NCI-H345 (cell line): ENCODE measurements at regions not wholly inside any gene's neighbourhood (a gene's known extent, or its start where the extent isn't known, plus 50 kb on each side); places are given as distances from the start of the nearest gene placed in this dataset.
"Not testable (repeated sequence)": the region's sequence is repeated elsewhere in the genome, so short reads cannot be mapped to it uniquely, and the experiment has no call there.

Source experiments
- DNase-seq: peaks from one replicate; lab custom pipeline; 2025; lab: John Stamatoyannopoulos, UW

DNA sequence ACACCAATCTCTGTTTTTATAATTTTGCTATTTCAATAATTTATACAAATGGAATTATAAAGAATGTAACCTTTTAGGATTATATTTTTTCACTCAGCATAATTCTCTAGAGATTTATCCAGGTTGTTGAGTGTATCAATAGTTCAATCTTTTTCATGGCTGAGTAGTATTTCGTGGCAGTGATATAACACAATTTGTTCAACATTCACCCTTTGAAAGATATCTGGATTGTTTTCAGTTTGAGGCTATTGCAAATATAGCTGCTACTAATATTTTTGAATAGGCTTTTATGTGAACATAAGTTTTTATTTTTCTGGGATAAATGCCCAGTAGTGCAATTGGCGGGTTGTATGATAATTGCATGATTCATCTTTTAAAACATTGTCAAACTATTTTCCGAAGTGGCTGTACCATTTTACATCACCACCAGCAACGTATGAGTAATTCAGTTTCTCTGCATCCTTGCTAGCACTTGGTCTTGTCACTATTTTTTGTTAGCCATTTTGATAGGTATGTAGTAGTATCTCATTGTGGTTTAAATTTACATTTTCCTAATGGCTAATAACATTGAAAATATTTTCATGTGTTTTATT is 55.6 kb upstream of the ABCD3 start:
- no peak for DNase-seq

DNA sequence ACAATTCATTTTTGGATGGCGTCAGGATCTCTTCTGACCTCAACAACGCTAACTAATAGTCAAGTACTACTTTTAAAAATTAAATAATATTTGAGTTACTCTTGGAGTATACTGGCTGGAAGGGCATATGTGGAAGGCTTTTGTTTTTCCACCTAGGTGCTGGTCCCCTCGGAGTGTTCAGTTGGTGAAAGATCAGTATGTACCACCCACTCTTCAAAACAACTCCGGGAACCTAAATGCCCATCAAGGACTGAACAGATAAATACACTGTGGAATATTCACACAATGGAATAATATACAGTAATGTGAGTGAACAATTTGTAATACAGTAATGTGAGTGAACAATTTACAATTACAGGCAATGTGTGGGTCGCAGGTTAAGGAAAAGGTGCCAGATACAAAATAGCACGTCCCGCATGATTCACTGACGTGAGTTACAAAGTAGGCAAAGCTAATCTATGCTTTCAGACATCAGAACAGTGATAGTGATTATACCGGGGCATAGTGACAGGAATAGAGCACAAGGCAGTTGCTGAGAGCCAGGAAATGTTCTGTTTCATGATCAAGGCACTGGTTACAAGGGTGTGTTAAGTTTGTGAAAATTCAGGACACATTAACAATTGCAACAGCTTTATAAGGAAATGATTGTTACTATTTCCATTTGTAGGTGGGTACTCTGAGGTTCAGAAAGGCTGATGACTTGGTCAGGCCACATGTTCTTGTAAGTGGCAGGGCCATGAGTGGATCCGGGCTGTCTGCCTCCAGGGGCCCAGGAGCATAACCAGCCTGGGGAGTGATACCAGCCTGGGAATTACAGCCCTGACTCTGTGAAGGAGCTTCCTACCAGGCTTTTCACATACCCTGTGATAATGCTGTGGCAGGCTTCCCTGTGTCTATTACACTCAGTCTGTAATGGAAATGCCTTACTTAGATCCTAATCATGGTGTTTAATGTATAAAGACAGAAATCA is 59.3 kb upstream of the ABCD3 start:
- DNase-seq = no peak

DNA sequence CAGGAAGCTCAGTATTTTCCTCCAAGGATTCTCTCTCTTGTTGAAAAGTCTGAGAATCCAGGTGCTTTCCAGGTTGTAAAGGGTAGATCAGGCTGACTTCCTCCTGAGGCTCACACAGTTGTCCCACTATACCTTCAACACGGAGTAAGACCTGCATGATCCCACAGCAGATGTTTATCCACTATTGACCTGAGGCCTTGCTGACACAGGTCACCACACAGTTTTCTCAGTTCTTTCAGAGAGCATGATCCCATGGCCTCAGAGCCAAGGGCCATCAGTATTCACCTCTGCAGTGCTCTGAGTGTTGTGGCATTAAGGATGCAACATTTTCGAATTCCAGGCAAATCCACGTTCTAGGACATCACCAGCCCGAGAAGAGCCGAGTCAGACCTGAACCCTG is 60.5 kb upstream of the ABCD3 start:
- DNase-seq = no peak

DNA sequence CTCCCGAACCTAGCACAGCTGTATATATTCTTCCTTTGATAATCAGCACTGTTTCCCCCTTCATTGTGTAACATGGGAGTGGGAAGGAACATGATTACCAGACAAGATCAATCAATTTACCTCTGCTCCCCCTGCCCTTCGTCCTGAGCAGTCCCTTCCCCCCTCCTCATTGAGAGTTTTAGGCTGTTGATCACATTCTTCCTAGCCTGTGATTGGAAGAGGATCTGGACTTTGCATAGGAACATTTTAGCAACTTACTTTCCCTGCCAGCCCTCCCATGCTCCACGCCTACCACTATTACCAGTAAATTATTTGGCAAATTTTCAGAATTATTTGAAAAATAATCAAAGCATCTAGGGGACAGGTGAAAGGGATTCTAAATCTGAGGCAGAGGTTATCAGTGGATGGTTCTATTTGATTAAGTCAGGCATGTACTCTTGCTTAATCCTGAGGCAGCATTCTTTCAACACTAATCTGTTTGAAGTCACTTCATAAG is 62.7 kb upstream of the ABCD3 start:
- DNase-seq = no peak

DNA sequence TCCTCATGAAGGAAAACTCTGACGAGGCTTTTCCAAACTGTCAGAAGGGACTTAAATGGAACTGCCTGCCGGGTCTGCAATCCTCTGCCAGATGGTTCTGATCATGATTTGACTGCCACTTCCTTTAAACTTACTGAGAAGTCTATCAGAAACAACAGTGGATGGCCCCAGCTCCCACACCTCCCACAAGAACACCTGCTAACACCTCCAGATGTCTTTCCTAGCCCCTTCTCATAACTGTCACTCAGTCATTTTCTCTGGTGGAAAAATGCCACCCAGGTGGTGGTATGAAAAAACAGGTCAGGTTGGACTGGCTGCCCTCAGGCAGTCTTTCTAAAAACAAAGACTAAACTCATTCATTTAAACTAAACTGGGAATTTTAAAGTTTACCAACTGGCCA is 66.7 kb upstream of the ABCD3 start:
- no peak for DNase-seq

DNA sequence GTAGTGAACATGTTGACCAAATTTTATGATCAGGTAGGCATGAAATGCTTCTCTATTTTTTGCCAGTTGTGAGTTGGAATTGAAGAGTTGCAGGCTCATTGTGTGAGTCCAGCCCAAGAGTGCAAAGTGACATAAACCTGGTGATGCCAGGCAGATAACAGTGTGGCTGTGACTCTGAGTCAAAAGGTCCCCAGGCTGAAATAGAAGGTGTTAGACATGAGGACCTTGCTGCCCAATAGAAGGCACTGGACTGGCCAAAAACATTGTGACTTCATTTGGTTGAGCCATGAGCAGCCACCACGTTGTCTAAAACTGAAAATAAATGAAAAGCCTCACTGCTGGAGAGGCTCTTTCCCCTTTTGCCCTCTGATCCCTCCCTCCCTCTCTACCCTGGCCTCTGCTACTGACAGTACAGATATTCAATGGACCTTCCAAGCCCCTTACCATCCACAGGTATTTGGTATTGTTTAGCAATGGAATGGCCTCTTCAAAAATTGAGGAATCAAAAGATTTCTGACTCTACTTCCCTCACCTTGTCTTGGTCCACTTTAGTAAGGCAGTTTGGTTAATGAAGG is 67.8 kb upstream of the ABCD3 start:
- no peak for DNase-seq

DNA sequence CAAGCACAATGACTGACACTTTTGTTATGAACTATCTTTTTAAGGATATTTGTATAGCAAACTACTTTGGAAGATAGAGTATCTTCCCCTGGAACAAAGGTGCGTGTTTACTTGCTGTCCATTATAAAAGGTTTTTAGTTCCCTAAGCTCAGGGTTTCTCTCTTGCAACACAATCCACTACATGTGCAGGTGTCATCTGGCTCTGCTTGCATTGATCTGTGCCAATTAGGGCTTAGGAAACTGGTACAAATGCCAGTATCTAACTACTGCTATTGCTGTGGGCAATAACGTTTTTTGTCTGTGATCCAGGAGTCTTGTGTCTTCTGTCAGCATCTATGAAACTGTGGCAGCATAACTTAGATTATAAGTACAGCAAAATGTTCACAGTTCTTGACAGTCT is 68.3 kb upstream of the ABCD3 start:
- no peak for DNase-seq

DNA sequence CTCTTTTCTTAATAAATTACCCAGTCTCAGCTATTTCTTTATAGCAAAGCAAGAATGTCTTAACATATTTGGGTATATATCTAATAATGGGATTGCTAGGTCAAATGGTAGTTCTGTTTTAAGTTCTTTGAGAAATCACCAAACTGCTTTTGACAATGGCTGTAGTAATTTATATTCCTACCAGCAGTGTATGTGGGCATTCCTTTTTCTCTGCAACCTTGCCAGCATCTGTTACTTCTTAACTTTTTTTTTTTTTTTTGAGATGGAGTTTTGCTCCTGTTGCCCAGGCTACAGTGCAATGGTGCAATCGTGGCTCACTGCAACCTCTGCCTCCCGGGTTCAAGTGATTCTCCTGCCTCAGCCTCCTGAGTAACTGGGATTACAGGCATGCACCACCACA is 69.8 kb upstream of the ABCD3 start:
- not testable (repeated sequence) for DNase-seq

DNA sequence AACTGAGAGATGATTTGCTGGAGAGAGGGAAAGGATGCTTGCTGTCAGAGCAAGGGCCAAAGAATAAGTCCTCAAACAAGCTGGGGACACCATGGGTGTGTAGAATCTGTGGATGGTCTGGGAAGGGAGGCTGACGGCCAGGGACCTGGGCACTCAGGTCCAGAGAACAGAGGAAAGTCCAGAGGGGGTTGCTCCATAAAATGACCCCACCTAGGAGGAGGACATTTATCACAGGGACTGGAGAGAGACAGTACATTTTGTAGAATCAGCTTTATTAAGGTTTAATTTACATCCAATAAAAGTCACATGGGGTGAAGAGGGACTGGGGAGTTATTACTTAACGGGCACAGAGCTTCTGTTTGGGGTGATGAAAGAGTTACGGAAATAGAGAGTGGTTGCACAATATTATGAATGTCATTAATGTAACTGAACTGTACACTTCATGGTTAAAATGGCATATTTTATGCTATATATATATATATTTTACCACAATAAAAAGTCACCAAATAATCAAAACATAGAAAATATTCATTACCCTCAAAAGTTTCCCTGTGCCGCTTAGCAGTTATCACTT is 73.0 kb upstream of the ABCD3 start:
- no peak for DNase-seq

DNA sequence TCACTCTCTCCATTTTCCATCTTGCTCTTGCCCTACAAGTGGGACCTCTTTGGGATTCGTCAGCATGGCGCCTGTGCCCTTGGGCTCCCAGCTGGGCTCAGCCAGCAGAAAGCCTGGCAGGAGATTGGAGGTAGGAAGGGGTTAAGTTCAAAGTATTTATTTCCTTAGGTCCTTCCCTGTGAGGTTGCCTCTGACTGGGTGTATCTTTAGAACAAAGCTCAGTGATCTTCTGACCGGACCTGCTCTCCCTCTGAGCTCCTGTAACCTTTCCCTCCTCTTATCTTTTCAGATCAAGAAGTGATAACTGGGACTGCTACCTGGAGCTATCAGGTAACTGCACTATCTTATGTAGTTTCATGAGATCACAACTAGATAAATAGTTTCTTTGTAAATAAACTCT is 75.8 kb upstream of the ABCD3 start:
- no peak for DNase-seq

DNA sequence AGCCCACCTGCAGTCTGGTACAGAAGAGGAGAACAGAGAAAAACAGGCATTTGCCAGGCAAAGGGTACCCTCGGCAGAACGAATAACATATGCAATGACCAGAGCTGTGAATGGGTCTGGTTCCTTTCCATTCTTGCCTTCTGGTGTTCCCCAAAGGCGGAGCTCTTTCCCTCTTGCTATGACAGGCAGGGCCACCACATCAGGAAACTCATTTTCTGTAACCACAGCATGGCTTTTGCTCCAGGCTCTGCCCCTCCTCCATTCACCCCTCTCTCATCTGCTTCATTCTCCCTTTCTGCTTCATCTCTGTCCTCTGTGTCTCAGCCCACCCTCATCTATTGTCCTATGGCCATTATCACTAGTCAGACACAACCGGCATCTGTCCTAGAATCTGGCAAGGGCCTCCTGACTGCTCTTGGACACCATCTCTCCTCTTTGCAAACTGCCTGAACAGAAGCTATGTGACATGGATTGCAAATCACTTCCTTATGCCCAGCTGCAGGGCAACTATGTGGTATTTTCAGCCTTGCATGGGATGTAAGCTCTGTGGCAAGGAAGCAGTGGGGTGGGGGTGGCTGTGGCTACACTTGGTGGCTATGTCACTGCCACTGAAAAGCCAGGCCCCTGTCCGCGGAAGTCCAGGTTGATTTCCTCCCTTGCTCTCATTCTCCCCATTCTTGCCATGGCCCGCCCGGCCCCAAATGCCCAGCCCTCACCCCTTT is 78.8 kb upstream of the ABCD3 start:
- DNase-seq = no peak

DNA sequence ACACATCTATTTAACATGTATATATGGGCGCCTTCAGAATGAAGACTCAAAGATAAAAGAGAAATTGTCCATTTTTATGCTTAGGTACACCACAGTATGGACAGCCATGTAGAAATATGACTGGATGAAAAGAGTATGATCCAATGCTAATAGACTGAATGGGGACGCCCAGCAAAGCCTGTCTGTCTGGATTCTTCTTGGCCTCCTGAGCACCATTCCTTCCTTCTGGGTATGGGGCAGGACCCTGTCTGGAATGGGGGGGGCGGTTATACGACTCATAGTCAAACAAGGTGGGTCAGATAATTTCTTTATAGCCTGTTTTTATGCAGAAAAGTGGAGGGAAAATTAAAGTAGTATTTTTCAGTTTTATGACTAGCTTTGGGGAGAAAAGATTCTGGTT is 81.2 kb upstream of the ABCD3 start:
- no peak for DNase-seq

DNA sequence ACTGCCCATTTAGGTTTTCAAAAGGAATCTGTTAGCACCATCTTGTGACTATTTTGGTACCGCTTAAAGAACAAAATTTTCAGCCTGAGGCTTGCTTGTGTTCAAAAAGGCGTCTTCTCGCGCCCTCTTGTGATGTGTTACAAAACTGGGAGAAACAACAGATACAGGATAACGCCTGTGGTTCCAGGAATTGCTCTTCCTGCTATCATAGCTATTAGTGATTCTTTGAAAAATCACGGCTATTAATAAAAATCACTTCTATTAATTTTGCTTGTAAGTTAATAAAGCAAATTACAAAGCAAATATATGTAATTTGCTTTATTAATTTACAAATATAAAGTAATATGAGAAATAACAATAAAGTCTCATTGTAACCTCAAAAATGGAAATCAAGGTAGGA is 82.2 kb upstream of the ABCD3 start:
- DNase-seq = peak; percentile 32

DNA sequence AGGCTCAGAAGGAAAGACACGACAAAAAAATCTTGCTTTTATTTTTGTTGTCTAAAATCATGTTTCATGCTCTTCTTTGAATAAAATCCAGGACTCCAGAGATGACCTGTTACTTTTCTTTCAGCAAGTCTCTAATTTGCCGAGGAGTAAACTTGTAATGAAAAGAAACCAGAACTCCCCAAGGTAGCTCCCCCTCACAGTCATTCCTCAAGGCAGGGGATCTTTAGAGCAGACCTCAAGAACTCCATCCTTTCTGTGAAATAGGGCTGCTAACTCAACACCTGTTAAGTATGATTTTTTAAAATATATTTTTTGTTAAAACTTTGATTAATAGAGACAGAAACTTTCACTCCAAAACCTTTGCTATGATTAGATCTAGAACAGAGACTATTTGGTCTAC is 82.7 kb upstream of the ABCD3 start:
- DNase-seq = no peak

DNA sequence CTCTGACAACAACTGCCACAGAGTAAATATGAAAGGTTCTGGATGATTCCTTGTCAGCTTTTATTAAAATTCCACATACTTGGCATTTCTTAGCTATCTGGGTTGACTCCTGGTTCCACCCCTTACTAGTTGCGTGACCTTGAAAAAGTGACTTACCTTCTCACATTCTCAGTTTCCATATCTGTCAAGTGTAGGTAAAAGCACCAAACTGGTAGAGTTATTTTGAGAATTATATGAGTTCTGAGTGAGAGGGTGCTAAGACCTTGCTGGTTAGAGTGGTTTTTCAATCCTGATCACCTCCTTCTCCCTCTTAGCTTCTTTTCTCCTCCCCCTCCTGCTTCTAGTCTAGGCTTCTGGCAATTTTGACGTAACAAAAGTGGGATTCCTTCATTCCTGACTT is 83.4 kb upstream of the ABCD3 start:
- DNase-seq = no peak

DNA sequence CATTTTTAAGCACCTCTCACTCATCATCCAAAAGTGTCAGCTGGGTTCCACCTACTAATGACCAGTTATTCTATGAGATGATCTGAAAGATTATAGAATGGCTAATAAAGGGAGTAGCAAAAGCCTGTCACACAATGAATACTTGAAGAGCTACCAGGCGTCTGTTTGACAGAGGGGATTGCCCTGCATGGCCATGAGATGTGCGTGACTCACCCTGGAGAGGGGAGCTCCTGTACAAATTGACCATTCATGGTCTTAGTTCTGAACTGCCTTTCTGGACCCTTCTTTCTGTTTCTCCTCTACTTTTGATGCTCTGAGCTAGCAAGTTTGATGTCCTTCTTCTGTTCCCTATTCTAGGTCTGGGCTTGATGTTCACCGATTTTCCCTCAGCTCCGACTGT is 85.2 kb upstream of the ABCD3 start:
- DNase-seq = peak; percentile 50

DNA sequence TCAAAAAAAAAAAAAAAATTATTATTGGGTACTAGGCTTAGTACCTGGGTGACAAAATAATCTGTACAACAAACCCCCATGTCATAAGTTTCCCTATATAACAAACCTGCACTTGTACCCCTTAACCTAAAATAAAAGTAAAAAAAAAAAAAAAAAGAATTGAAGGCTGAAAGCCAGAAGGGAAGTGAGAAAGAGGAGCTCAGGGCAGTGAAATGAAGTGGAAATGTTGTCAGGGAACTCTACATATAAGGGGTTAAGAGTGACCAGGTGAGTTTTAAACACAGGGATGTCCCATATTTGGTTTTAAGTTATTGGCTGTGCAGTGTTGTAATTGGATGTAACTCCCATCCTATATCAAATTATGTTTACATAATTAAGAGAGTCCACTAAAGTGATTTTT is 85.7 kb upstream of the ABCD3 start:
- no peak for DNase-seq

DNA sequence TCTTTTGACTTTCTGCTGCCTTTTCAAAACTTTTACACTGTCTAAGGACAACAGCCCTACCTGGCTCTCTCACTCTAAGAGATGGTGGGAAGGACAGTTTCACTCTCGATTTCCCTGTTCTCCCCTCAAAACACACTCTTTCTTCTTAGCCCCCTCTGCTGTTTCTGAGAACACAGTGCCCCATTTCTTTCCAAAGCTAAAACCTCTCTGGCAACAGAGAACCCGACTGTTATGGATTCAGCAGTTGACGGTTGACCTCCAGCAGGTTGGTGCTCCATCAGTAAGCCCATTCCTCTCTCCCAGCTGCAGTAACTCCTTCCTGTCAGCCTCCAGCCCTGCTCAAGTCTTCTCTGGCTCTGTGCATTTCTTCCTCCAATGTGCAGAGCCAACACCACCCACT is 88.2 kb upstream of the ABCD3 start:
- no peak for DNase-seq

DNA sequence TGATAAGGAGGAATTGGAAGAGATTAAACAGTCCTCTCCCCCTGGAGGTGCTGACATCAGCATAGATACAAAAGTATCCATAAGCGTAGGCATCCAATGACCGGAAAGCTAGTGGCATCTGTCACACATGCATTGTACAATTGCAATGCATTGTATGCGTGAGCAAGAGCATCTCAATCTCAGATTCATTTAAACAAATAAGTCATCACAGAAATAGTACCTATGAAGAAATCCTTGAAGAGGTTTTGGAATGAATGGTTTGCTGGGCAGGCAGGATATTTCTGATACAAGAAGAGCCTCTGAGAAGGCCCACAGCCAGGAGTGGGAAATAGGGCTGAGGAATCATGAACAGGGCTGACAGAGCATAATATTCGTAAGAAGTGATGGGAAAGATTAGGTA is 88.9 kb upstream of the ABCD3 start:
- DNase-seq = no peak

DNA sequence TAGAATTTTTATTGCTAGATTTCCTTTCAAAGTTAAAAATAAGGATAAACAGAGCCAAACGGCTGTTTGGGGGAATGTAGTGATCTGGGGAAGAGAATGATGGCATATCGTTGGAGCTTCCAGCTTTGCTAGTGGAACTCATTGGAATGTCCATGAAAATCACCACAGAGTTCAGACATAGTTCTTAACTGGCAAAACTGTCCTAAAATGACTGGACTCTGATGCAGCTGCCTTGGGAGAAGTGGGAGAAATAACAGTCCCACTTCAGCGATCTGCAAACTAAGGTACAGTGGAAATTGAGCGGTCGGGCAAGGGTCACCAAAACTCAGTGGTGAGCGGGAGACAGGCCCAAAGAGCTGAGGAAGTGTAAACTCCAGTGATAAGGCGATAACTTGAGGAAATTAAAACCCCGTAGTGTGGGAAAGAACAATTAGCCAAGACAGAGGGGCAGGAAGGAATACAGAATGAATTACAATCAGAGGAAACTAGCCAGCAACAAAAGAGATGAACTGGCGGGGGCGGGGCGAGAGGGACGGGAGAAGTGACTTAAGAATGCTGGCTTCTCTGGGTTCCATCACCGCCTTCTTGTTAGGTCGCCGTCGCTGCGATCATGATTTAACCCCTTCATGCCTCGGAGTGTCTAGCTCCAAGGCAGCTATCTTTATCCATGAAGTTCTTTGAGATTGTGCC is 89.8 kb upstream of the ARHGAP29 start:
- DNase-seq = no peak

DNA sequence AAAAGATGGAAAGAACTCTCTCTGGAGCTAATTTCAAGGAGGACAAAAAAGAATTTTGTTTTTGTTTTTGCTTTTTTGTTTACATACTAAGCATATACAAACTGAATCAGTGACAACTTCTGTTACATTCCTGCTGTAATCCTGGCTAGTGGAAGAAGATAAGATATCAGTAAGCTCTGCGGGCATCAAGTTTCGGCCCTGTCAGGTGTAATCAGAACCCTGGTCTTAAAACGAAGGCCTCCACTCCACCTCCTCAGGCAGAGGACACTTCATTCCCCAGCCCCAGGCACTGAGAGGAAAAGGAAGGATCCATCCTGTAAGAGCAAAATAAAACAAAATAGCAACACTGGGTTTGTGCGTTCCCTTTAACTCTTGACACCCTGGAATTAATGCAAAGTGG is 88.9 kb upstream of the ARHGAP29 start:
- no peak for DNase-seq
